Effector memory CD8-positive, alpha-beta T cell (primary cell): ENCODE measurements at regions not wholly inside any gene's neighbourhood (a gene's known extent, or its start where the extent isn't known, plus 50 kb on each side); places are given as distances from the start of the nearest gene placed in this dataset.
A peak's percentile ranks its signal among the peaks of the same experiment; 100 is the strongest.
"Not testable (repeated sequence)": the region's sequence is repeated elsewhere in the genome, so short reads cannot be mapped to it uniquely, and the experiment has no call there.

Source experiments
- ATAC-seq: fragments of 150-1000 bp; cut with Tn5 transposase; replicated peaks from 2 replicates; pipeline ENCODE4 v1.10.0; 2021; ENCODE audit warnings: mild to moderate bottlenecking, moderate library complexity
- DNase-seq, 3 experiments: peaks; one replicate each; pipeline ENCODE4 v3.0.0; 2021
- H3K27ac Mint-ChIP-seq, 2 donors: one replicate each; pipeline ENCODE4 v1.8.0; 2022; ENCODE audit warnings: mild to moderate bottlenecking in 2 of 2, mixed read lengths in 2 of 2, moderate library complexity in 2 of 2
- H3K27me3 Mint-ChIP-seq, 2 donors: one replicate each; pipeline ENCODE4 v1.8.0; 2022; ENCODE audit warnings: mixed read lengths in 2 of 2
- H3K36me3 Mint-ChIP-seq: one replicate; pipeline ENCODE4 v1.8.0; 2022; ENCODE audit warnings: mild to moderate bottlenecking, moderate library complexity, mixed read lengths; ENCODE audit not compliant: insufficient read depth
- H3K4me1 Mint-ChIP-seq, 2 donors: one replicate each; pipeline ENCODE4 v1.8.0; 2022; ENCODE audit warnings: low read depth in 2 of 2, mixed read lengths in 2 of 2
- H3K4me3 Mint-ChIP-seq, 2 donors: one replicate each; pipeline ENCODE4 v1.8.0; 2022; ENCODE audit warnings: mild to moderate bottlenecking in 2 of 2, mixed read lengths in 2 of 2, moderate library complexity in 2 of 2
- H3K9me3 Mint-ChIP-seq, 2 donors: one replicate each; pipeline ENCODE4 v1.8.0; 2022; ENCODE audit warnings: mixed read lengths in 2 of 2

DNA sequence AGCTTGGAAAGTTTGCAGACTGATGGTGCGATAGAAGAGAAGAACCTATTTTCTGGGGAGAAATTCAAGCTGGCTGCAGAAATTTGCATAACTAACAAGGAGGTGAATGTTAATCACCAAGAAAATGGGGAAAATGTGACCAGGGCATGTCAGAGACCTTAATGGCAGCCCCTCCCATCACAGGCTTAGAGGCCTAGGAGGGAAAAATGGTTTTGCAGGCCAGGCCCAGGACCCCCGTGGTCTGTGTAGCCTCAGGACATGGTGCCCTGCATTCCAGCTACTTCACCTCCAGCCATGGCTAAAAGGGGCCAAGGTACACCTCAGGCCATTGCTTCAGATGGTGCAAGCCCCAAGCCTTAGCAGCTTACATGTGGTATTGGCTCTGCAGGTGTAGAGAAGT is 207.1 kb upstream of the CXorf66 start:
- Mint-ChIP-seq H3K9me3 (peaks cover 0 to 5% of the 10 kb centered on the region in 2 donors), H3K4me1 (no peaks in the 10 kb centered on the region), H3K27ac (no peak overlapping the region), H3K36me3 (no peaks in the 10 kb centered on the region), H3K4me3 (no peak overlapping the region), H3K27me3 (no peaks in the 10 kb centered on the region)
- no peak for ATAC-seq
- no peak for DNase-seq

- ATAC-seq, result no peak
- no peak for DNase-seq
- Mint-ChIP-seq H3K9me3 (peaks cover 0 to 5% of the 10 kb centered on the region in 2 donors), H3K4me1 (no peaks in the 10 kb centered on the region), H3K4me3 (no peak overlapping the region), H3K27me3 (no peaks in the 10 kb centered on the region), H3K27ac (no peak overlapping the region), H3K36me3 (no peaks in the 10 kb centered on the region)
Observed at GRCh38 chrX:140167551-140167950, 202.2 kb upstream of the CXorf66 start.

DNA sequence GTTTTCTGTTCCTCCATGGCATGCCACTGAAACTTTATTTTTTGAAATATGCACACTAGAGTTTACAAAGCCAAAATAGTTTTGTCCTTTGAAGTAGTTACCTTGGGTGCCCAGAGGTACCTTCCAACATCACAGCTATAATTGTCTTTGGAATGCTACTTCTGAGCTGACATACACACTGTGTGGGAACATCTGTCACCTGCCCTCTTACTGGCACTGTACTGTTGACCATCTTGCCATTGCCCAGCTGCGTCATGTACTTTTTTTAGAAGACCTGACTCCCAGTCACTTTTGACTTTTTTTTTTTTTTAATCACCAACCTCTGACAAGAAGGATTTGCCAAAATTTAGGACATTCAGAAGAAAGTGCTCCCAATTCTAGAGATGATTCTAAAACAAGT is 200.5 kb upstream of the CXorf66 start:
- H3K27ac Mint-ChIP-seq, result no peak overlapping the region
- DNase-seq (no peak), ATAC-seq (no peak)
- H3K4me1 Mint-ChIP-seq, result no peaks in the 10 kb centered on the region
- H3K9me3 Mint-ChIP-seq, result no peaks in the 10 kb centered on the region
- H3K4me3 Mint-ChIP-seq, result no peak overlapping the region
- no peaks in the 10 kb centered on the region for H3K36me3 Mint-ChIP-seq
- H3K27me3 Mint-ChIP-seq, result no peaks in the 10 kb centered on the region

DNA sequence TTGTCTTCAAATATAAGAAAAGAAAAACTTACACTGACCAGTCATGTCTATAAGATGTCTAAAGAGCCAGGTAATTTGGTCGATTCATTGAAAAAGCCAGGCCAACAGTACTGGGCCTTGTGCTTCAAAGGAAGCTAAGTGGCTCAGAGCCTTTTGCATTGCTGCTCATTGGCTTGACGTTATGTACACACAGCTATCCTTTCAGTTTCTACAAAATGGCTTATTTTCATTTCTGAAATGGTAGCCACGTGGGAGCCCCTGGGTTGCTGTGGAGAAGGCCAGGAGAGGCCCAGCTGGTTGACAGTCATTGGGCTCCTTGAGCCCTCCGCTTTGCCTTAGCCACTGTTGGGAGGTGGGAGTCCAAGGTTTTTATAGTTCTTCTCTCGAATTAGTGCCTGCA is 199.1 kb upstream of the CXorf66 start:
- no peak overlapping the region for H3K4me3 Mint-ChIP-seq
- no peaks in the 10 kb centered on the region for H3K36me3 Mint-ChIP-seq
- H3K9me3 Mint-ChIP-seq, result no peaks in the 10 kb centered on the region
- H3K27me3 Mint-ChIP-seq, result no peaks in the 10 kb centered on the region
- DNase-seq (no peak), ATAC-seq (no peak)
- no peak overlapping the region for H3K27ac Mint-ChIP-seq
- no peaks in the 10 kb centered on the region for H3K4me1 Mint-ChIP-seq

DNA sequence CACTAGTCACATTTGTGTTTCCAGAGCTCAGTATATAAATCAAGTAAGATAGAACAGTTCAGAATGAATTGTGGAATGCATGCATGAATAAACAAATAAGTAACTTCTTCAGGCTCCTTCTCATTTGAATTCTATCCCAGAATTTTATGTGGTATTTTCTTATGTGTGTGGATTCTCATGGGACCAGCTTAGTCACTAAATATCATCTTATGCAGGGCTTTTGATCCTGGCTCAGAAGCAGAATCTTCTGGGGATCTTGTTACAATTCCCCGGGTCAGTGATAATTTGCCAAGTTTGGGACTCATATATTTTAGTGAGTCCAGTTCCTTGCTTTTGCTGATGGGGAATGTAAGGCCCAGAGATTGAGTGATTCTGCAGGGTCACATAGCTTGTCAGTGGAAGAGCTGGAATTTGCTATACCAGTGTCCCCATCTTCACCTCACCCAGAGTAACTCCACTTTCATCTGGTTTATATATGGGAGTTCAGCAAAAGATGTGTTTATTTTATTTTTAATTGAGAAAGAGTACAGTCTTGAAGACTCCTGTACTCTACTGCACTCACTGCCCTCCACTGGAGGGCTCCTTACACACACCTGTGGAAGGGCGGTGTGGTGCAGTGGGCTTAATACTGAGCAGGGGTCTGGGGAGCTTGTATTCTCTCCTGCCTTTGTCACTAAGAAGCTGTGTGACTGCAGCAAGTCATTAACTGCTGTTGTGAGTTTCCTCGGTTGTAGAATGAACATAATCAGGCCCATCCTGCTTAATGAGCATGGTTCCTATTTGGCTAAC is 198.2 kb upstream of the CXorf66 start:
- no peak overlapping the region for H3K4me3 Mint-ChIP-seq
- ATAC-seq (no peak), DNase-seq (no peak)
- H3K27me3 Mint-ChIP-seq, result no peaks in the 10 kb centered on the region
- no peaks in the 10 kb centered on the region for H3K9me3 Mint-ChIP-seq
- H3K36me3 Mint-ChIP-seq, result no peaks in the 10 kb centered on the region
- no peak overlapping the region for H3K27ac Mint-ChIP-seq
- H3K4me1 Mint-ChIP-seq, result no peaks in the 10 kb centered on the region

GRCh38 chrX:140157611-140158010 is 192.3 kb upstream of the CXorf66 start:
- H3K36me3 Mint-ChIP-seq, result no peaks in the 10 kb centered on the region
- H3K4me3 Mint-ChIP-seq, result no peak overlapping the region
- no peak for ATAC-seq

DNA sequence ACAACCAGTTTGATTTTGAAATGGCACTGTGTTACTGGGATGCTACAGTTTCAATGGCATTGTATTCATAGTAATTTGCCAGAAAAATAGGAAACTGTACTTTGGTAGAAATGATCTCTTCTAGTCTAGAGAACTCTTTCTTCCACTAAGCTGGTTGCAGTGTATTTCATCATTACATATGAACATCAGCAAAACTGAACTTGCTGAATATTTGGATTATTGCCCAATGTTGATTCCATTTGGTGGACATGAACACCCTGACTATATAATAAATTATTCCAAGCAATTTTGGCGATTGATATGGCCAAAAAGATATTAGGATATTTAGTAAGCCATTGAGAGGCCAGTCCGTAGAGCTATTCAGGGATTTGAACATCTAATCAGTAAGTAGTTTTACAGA is 191.8 kb upstream of the CXorf66 start:
- Mint-ChIP-seq H3K27ac (no peak overlapping the region), H3K4me1 (no peaks in the 10 kb centered on the region), H3K36me3 (no peaks in the 10 kb centered on the region), H3K9me3 (peaks cover 0 to 2% of the 10 kb centered on the region in 2 donors), H3K27me3 (no peaks in the 10 kb centered on the region), H3K4me3 (no peak overlapping the region)
- no peak for ATAC-seq
- DNase-seq, result no peak

More at GRCh38 chrX:140157611-140158010, 192.3 kb upstream of the CXorf66 start:
- no peak for DNase-seq
- Mint-ChIP-seq H3K27ac (no peak overlapping the region), H3K9me3 (peaks cover 0 to 2% of the 10 kb centered on the region in 2 donors), H3K27me3 (no peaks in the 10 kb centered on the region), H3K4me1 (no peaks in the 10 kb centered on the region)

GRCh38 chrX:140151316-140151715 is 186.0 kb upstream of the CXorf66 start:
- ATAC-seq, result no peak
- Mint-ChIP-seq H3K36me3 (no peaks in the 10 kb centered on the region), H3K27me3 (no peaks in the 10 kb centered on the region), H3K27ac (no peak overlapping the region), H3K4me3 (no peak overlapping the region), H3K4me1 (no peaks in the 10 kb centered on the region), H3K9me3 (no peaks in the 10 kb centered on the region)
- no peak for DNase-seq

DNA sequence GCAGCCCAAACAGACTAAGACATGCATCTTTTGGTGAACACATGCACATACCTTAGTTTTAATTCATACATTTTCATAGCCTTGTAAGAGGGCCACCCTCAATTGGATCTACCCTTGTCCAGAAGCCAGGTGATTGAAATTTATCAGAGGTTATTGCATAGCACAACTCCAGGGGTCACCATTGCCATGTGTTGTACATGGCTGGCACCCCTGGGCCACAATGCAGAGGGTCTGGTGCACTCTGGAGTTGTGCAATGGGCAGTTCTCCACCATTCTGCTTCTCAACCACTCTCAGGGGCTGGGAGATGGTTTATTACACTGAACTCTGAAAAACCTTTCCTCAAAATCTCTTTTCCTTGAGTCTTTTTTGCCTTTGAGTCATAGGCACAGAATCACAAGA is 184.4 kb upstream of the CXorf66 start:
- Mint-ChIP-seq H3K4me3 (no peak overlapping the region), H3K36me3 (no peaks in the 10 kb centered on the region), H3K27me3 (no peaks in the 10 kb centered on the region), H3K9me3 (no peaks in the 10 kb centered on the region), H3K27ac (no peak overlapping the region), H3K4me1 (no peaks in the 10 kb centered on the region)
- no peak for DNase-seq
- no peak for ATAC-seq

DNA sequence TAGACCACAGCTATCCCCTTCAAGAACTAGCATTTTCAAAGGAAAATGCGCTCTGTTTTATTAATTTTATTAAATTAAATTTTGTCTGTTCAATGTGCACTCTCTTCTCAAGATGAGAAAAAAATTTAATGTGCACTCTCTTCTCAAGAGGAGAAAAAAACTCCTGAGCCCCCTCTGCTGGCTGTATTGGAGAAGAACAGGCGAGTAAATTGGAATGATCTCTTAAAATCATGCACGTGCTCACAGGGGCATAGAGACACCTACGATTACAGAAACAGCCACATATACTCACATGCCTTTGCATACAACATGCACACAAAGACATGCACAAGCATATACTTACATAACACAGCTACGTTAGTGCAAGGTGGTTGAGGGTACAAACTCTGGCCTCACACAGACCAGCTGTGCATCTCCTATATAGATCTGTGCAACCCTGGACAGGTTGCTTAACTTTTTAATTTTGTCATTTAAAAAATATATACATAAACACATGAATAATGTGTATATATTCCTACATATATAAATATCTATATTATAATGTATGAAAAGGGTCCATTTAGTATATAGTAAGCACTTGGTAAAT is 176.2 kb upstream of the CXorf66 start:
- no peaks in the 10 kb centered on the region for H3K4me1 Mint-ChIP-seq
- peak in 1 of 3 experiments; percentile 2 for DNase-seq
- no peak overlapping the region for H3K27ac Mint-ChIP-seq
- no peaks in the 10 kb centered on the region for H3K27me3 Mint-ChIP-seq
- ATAC-seq, result no peak
- no peaks in the 10 kb centered on the region for H3K36me3 Mint-ChIP-seq
- H3K4me3 Mint-ChIP-seq, result no peak overlapping the region
- no peaks in the 10 kb centered on the region for H3K9me3 Mint-ChIP-seq

GRCh38 chrX:140138492-140138891 is 173.2 kb upstream of the CXorf66 start:
- H3K27me3 Mint-ChIP-seq, H3K4me1 Mint-ChIP-seq, H3K36me3 Mint-ChIP-seq, H3K9me3 Mint-ChIP-seq, ATAC-seq, H3K27ac Mint-ChIP-seq, DNase-seq, H3K4me3 Mint-ChIP-seq: not testable (repeated sequence)

DNA sequence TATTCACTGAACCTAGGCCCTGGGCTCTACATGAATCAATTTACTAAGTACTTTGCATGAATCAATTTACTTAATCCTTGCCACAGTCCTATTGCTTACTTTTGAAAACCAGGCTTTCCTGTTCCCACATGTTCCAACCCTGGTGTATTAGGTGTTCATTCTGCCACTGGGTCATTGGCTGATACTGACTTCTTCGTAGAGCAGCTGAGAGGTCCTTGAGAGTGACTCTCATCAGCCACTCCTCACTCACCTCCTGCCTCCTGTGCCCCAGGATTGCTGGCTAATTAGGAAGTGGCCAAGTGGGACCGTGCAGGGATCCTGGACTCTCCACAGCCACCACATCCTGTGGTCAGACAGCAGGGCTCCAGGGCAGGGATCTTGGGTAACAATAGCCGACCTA is 172.7 kb upstream of the CXorf66 start:
- not testable (repeated sequence) for H3K27me3 Mint-ChIP-seq, H3K4me1 Mint-ChIP-seq, H3K27ac Mint-ChIP-seq, H3K4me3 Mint-ChIP-seq, ATAC-seq, DNase-seq, H3K36me3 Mint-ChIP-seq, H3K9me3 Mint-ChIP-seq

DNA sequence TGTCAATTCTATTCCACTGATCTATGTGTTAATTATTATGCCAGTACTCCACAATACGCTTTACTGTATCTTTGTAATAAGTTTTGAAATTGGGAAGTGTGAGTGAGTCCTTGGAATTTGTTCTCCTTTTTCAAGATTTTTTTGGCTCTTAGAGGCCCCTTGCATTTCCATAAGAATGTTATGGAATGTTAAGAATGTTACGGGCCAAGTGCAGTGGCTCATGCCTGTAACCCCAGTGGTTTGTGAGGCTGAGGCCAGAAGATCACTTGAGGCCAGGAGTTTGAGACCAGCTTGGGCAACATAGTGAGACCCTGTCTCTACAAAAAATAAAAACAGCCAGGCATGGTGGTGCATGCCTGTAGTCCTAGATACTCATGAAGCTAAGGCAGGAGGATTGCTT is 167.6 kb upstream of the CXorf66 start:
- Mint-ChIP-seq H3K36me3 (no peaks in the 10 kb centered on the region), H3K9me3 (no peaks in the 10 kb centered on the region), H3K27ac (no peak overlapping the region), H3K4me3 (no peak overlapping the region), H3K4me1 (no peaks in the 10 kb centered on the region), H3K27me3 (no peaks in the 10 kb centered on the region)
- ATAC-seq (no peak), DNase-seq (no peak)

- H3K27me3 Mint-ChIP-seq, result no peaks in the 10 kb centered on the region
- no peak for DNase-seq
- no peak overlapping the region for H3K4me3 Mint-ChIP-seq
Observed at GRCh38 chrX:140123446-140123845, 158.1 kb upstream of the CXorf66 start.

More at GRCh38 chrX:140123446-140123845, 158.1 kb upstream of the CXorf66 start:
- Mint-ChIP-seq H3K9me3 (no peaks in the 10 kb centered on the region), H3K27ac (no peak overlapping the region), H3K4me1 (no peaks in the 10 kb centered on the region), H3K36me3 (no peaks in the 10 kb centered on the region)
- no peak for ATAC-seq
